ENCODE measurements at regions not wholly inside any gene's neighbourhood (a gene's known extent, or its start where the extent isn't known, plus 50 kb on each side); places are given as distances from the start of the nearest gene placed in this dataset.

GRCh38 chr19:33872445-33873320, 76.0 kb downstream of the KCTD15 start:
- Histone ChIP-seq H3K4me3 (no peak overlapping the region), H3K4me1 (peaks cover 0 to 15% (median 10%) of the 10 kb centered on the region in 3 donors), H3K36me3 (no peaks in the 10 kb centered on the region), H3K27me3 (no peaks in the 10 kb centered on the region), H3K27ac (no peak overlapping the region), H3K9me3 (no peaks in the 10 kb centered on the region)
- 74 to 85% methylated on average over 2 of the region's 4 CpGs for WGBS, 2 donors (ENCODE audit: low coverage in 1 of 2)
- TF ChIP-seq EP300 (IDR thresholded peaks at IDR 0.05): no peak
- TF ChIP-seq POLR2AphosphoS5 (IDR thresholded peaks at IDR 0.05): no peak
- no peak for TF ChIP-seq POLR2A (IDR thresholded peaks at IDR 0.05)
- TF ChIP-seq CTCF (IDR thresholded peaks at IDR 0.05): no peak
- no peak for ATAC-seq

DNA sequence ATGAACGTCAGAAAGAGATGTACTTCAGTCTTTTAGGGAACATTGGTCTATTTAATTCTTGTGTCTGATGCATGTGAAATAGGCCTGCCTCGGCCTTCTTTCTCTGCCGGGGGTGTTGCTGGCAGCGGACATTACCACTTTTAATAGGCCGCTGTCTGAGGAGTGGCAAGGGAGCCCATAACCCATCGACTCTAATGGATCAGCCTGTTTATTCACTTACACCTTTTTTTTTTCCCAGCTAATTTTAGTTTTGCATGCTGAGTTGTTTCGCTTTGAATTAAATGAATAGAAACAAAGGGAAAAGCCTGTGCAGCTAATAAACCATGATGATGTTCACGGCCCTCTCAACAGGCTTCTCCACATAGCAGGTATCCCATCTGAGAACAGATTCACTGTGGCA, 78.4 kb downstream of the KCTD15 start:
- no peaks in the 10 kb centered on the region for H3K36me3 ChIP-seq
- no peaks in the 10 kb centered on the region for H3K9me3 ChIP-seq
- no peak overlapping the region for H3K27ac ChIP-seq
- H3K27me3 ChIP-seq: no peaks in the 10 kb centered on the region
- no peaks in the 10 kb centered on the region for H3K4me1 ChIP-seq
- ATAC-seq: no peak
- WGBS, 2 donors (ENCODE audit: low coverage in 1 of 2): 77 to 84% methylated on average over 3 to 8 of the region's 8 CpGs
- no peak overlapping the region for H3K4me3 ChIP-seq
- TF ChIP-seq POLR2AphosphoS5 (IDR thresholded peaks at IDR 0.05): no peak
- no peak for TF ChIP-seq CTCF (IDR thresholded peaks at IDR 0.05)
- TF ChIP-seq POLR2A (IDR thresholded peaks at IDR 0.05): no peak
- no peak for TF ChIP-seq EP300 (IDR thresholded peaks at IDR 0.05)

DNA sequence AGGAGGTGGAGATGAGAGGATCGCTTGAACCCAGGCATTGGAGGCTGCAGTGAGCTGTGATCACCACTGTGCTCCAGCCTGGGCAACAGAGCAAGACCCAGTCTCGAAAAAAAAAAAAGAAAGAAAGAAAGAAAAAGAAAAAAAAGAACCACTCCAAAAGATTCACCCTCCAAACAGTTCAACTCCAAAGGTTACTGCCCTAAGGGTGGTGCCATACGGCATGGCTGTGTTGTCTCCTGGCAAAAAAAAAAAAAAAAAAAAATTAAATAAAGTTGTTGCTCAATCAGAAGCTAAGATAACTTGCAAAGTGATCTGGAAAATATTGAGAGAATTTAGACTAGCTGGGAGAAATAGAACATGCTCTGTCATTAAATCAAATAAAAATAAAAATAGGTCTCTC, 79.5 kb downstream of the KCTD15 start:
- H3K4me1 ChIP-seq: no peaks in the 10 kb centered on the region
- H3K27me3 ChIP-seq: no peaks in the 10 kb centered on the region
- no peak for ATAC-seq
- TF ChIP-seq POLR2A (IDR thresholded peaks at IDR 0.05) (no peak), CTCF (IDR thresholded peaks at IDR 0.05) (no peak), POLR2AphosphoS5 (IDR thresholded peaks at IDR 0.05) (no peak), EP300 (IDR thresholded peaks at IDR 0.05) (no peak)
- no peak overlapping the region for H3K4me3 ChIP-seq
- H3K36me3 ChIP-seq: no peaks in the 10 kb centered on the region
- no peak overlapping the region for H3K27ac ChIP-seq
- H3K9me3 ChIP-seq: no peaks in the 10 kb centered on the region
- 70 to 88% methylated on average over 2 of the region's 3 CpGs for WGBS, 2 donors (ENCODE audit: low coverage in 1 of 2)

DNA sequence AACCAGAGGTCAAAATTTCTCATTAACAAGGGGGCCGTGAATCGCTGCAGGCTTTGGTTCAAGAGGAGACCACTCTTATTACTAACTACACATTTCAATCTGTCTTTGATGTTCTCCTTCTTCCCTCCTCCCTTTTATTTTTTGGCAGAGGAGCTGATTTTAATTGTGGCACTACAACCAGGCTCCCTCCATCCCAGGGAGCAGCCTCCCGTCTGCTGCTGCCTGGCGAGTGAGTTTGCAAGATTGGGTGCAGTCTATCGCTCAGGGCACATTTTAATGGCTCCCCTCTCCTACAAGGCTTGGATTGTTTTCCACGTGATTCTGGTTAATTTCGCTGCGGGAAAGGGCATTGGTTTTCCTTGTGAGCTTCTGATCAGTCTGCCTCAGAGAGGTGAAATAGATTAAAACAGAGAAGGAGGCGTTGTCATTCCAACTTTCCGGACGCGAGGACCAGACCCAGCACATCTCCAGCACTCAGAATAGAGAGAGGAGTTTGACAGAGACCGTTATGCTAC, 81.4 kb downstream of the KCTD15 start:
- no peak overlapping the region for H3K27ac ChIP-seq
- no peaks in the 10 kb centered on the region for H3K27me3 ChIP-seq
- no peaks in the 10 kb centered on the region for H3K4me1 ChIP-seq
- WGBS, 2 donors (ENCODE audit: low coverage in 1 of 2): 61 to 68% methylated on average over 6 to 10 of the region's 13 CpGs
- H3K9me3 ChIP-seq: no peaks in the 10 kb centered on the region
- no peaks in the 10 kb centered on the region for H3K36me3 ChIP-seq
- no peak for ATAC-seq
- TF ChIP-seq CTCF (IDR thresholded peaks at IDR 0.05) (no peak), EP300 (IDR thresholded peaks at IDR 0.05) (no peak), POLR2A (IDR thresholded peaks at IDR 0.05) (no peak), POLR2AphosphoS5 (IDR thresholded peaks at IDR 0.05) (no peak)
- no peak overlapping the region for H3K4me3 ChIP-seq

Data from gastroesophageal sphincter (tissue), 4 donors.